SK-N-SH (cell line): ENCODE measurements at regions not wholly inside any gene's neighbourhood (a gene's known extent, or its start where the extent isn't known, plus 50 kb on each side); places are given as distances from the start of the nearest gene placed in this dataset.
"Not testable (repeated sequence)": the region's sequence is repeated elsewhere in the genome, so short reads cannot be mapped to it uniquely, and the experiment has no call there.

Experiments used
- CTCF ChIA-PET: fragments of 300-600, 350-600 bp; formaldehyde crosslinking; extraction: SDS; loops from one replicate; lab custom pipeline; 2021; lab: Yijun Ruan, JAX
- POLR2A ChIA-PET: fragments of 350-600 bp; sonication (Branson Sonifier 250); formaldehyde crosslinking; extraction: SDS; loops from one replicate; lab custom pipeline; 2020; ENCODE audit warnings: antibody characterized with exemption, inconsistent platforms; lab: Yijun Ruan, JAX
- DNase-seq: peaks from one replicate; pipeline ENCODE4 v3.0.0; 2012
- H2AFZ ChIP-seq: fragments of 200-600 bp; sonication (generic); 2 replicates; pipeline ENCODE4 v1.8.1; 2016; ENCODE audit warnings: antibody characterized with exemption, mild to moderate bottlenecking, low read depth
- H3F3A ChIP-seq: fragments of 200-600 bp; sonication (generic); replicated peaks from 2 replicates; pipeline ENCODE3; 2016; ENCODE audit warnings: antibody characterized with exemption, mild to moderate bottlenecking; ENCODE audit not compliant: insufficient read depth
- H3K27ac ChIP-seq, 2 experiments: fragments of 200-500 bp in 1 of 2; fragments of 200-600 bp in 1 of 2; sonication (Bioruptor generic) in 1 of 2; sonication (generic), shearing (Covaris generic) in 1 of 2; 2 replicates each; pipeline versions ENCODE4 v1.5.1 to v1.6.1; 2014 to 2016; ENCODE audit warnings: low read depth in 2 of 2, inconsistent platforms in 1 of 2, low read length in 1 of 2, mild to moderate bottlenecking in 1 of 2, mixed read lengths in 1 of 2
- H3K27me3 ChIP-seq: fragments of 200-600 bp; sonication (generic), shearing (Covaris generic); 2 replicates; pipeline ENCODE4 v1.6.1; 2016; ENCODE audit warnings: mixed run types; ENCODE audit not compliant: insufficient read depth
- H3K36me3 ChIP-seq, 2 experiments: fragments of 200-500 bp in 1 of 2; fragments of 200-600 bp in 1 of 2; sonication (Bioruptor generic) in 1 of 2; sonication (generic) in 1 of 2; replicated peaks in 1 of 2; 2 replicates each; pipeline versions ENCODE3 to v1.5.1; 2014 to 2016; ENCODE audit warnings: low read length in 1 of 2, mild to moderate bottlenecking in 1 of 2; ENCODE audit not compliant: insufficient read depth in 2 of 2, control insufficient read depth in 1 of 2
- H3K4me1 ChIP-seq, 2 experiments: fragments of 200-500 bp in 1 of 2; fragments of 200-600 bp in 1 of 2; sonication (Bioruptor generic) in 1 of 2; sonication (generic), shearing (Covaris generic) in 1 of 2; 2 replicates each; pipeline versions ENCODE4 v1.5.1 to v1.6.1; 2014 to 2016; ENCODE audit warnings: low read depth in 1 of 2, low read length in 1 of 2, mixed run types in 1 of 2; ENCODE audit not compliant: insufficient read depth in 2 of 2, control insufficient read depth in 1 of 2
- H3K4me2 ChIP-seq: fragments of 200-600 bp; sonication (generic), shearing (Covaris generic); 2 replicates; pipeline ENCODE4 v1.6.1; 2017; ENCODE audit warnings: mixed run types
- H3K4me3 ChIP-seq, 2 experiments: fragments of 200-500 bp in 1 of 2; fragments of 200-600 bp in 1 of 2; sonication (Bioruptor generic) in 1 of 2; sonication (generic), shearing (Covaris generic) in 1 of 2; 2 replicates each; pipeline versions ENCODE4 v1.5.1 to v1.8.1; 2014 to 2016; ENCODE audit warnings: low read depth in 2 of 2, inconsistent platforms in 1 of 2, low read length in 1 of 2, mild to moderate bottlenecking in 1 of 2, mixed read lengths in 1 of 2, moderate library complexity in 1 of 2
- H3K79me2 ChIP-seq: fragments of 200-600 bp; sonication (generic); 2 replicates; pipeline ENCODE4 v1.8.1; 2017; ENCODE audit warnings: mild to moderate bottlenecking; ENCODE audit not compliant: insufficient read depth
- H3K9ac ChIP-seq: fragments of 200-600 bp; sonication (generic); 2 replicates; pipeline ENCODE4 v1.6.1; 2017; ENCODE audit warnings: mixed run types
- H3K9me2 ChIP-seq: fragments of 200-600 bp; sonication (generic); 2 replicates; pipeline ENCODE4 v1.6.1; 2017; ENCODE audit warnings: mixed run types
- H3K9me3 ChIP-seq: fragments of 200-600 bp; sonication (generic); 2 replicates; pipeline ENCODE4 v1.6.1; 2017; ENCODE audit warnings: mixed run types, mild to moderate bottlenecking, moderate library complexity
- H4K20me1 ChIP-seq: fragments of 200-600 bp; sonication (generic); 2 replicates; pipeline ENCODE4 v1.6.1; 2017; ENCODE audit warnings: mild to moderate bottlenecking, mixed run types; ENCODE audit not compliant: insufficient read depth
- FOSL2 ChIP-seq: IDR thresholded peaks from 2 replicates; pipeline ENCODE4 v1.4.0; 2012; ENCODE audit warnings: low read depth, mild to moderate bottlenecking, moderate library complexity, borderline replicate concordance
- GABPA ChIP-seq: IDR thresholded peaks from 2 replicates; pipeline ENCODE4 v1.4.0; 2012; ENCODE audit warnings: low read depth, mild to moderate bottlenecking
- GATA2 ChIP-seq: sonication (generic); formaldehyde crosslinking; IDR thresholded peaks from 2 replicates; pipeline ENCODE4 v1.5.0; 2020; ENCODE audit warnings: mild to moderate bottlenecking, missing genetic modification reagents
- JUND ChIP-seq: IDR thresholded peaks from 2 replicates; pipeline ENCODE4 v1.4.0; 2012
- MXI1 ChIP-seq: IDR thresholded peaks from 2 replicates; pipeline ENCODE4 v1.6.1; 2012; ENCODE audit warnings: mild to moderate bottlenecking, low read depth, low read length, improper control_type of control experiment
- NRF1 ChIP-seq: IDR thresholded peaks from 2 replicates; pipeline ENCODE4 v1.6.1; 2012; ENCODE audit warnings: low read depth, mild to moderate bottlenecking, low read length
- RAD21 ChIP-seq: IDR thresholded peaks from 2 replicates; pipeline ENCODE4 v1.6.1; 2012; ENCODE audit warnings: mild to moderate bottlenecking, low read length
- RCOR1 ChIP-seq: fragments of 150-350 bp; IDR thresholded peaks from 2 replicates; pipeline ENCODE4 v1.6.1; 2017; ENCODE audit warnings: antibody characterized with exemption, low read length
- REST ChIP-seq: IDR thresholded peaks from 2 replicates; pipeline ENCODE4 v1.6.1; 2012; ENCODE audit warnings: mild to moderate bottlenecking, low read depth, low read length, moderate library complexity
- RFX5 ChIP-seq: IDR thresholded peaks from 2 replicates; pipeline ENCODE4 v1.6.1; 2012; ENCODE audit warnings: mild to moderate bottlenecking, improper control_type of control experiment, low read length
- TCF12 ChIP-seq: IDR thresholded peaks from 2 replicates; pipeline ENCODE4 v1.4.0; 2012
- USF2 ChIP-seq: fragments of 150-350 bp; IDR thresholded peaks from 2 replicates; pipeline ENCODE4 v1.6.1; 2017; ENCODE audit warnings: antibody characterized with exemption, low read length, low read depth, borderline replicate concordance
- WGBS: methylation state at CpG from one replicate; pipeline ENCODE4 v1.1.6; 2017; ENCODE audit warnings: low lambda C conversion rate; 5-methylcytosine and 5-hydroxymethylcytosine counted together
- TF ChIP-seq, protein P1 (sequence below): IDR thresholded peaks from 2 replicates; pipeline ENCODE4 v1.4.0; 2012; ENCODE audit warnings: low read depth

DNA sequence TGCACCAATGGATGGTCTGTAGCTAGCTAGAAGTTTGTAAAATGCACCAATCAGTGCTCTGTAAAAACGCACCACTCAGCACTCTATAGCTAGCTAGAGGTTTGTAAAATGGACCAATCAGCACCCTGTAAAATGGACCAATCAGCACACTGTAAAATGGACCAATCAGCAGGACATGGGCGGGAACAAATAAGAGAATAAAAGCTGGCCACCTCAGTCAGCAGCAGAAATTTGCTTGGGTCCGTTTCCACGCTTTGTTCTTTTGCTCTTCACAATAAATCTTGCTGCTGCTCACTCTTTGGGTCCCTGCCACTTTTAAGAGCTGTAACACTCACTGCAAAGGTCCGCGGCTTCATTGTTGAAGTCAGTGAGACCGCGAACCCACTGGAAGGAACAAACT, 109.5 kb downstream of the AKAP11 start:
- H3K9me3 ChIP-seq, H2AFZ ChIP-seq, CTCF ChIA-PET, POLR2A ChIA-PET, H3K27me3 ChIP-seq, H3K79me2 ChIP-seq, H3K27ac ChIP-seq, DNase-seq, H3F3A ChIP-seq, H3K4me2 ChIP-seq, H3K36me3 ChIP-seq, H3K4me1 ChIP-seq, H3K4me3 ChIP-seq, H4K20me1 ChIP-seq, H3K9me2 ChIP-seq, H3K9ac ChIP-seq: not testable (repeated sequence)
- WGBS: 62% methylated on average over 8 of the region's 8 CpGs

GRCh38 chr13:42383025-42383424, 111.1 kb downstream of the AKAP11 start:
- H3K4me1 ChIP-seq: no peaks in the 10 kb centered on the region
- POLR2A ChIA-PET: no interaction called here
- no peak overlapping the region for H3K9ac ChIP-seq
- no peak for TF ChIP-seq FOSL2
- TF ChIP-seq RFX5: no peak
- TF ChIP-seq RAD21: no peak
- no peak for TF ChIP-seq MXI1
- TF ChIP-seq GATA2 (CRISPR knock-in tag): no peak
- no peak for TF ChIP-seq RCOR1
- TF ChIP-seq TCF12: no peak
- TF ChIP-seq JUND: no peak
- TF ChIP-seq GABPA: no peak
- TF ChIP-seq, protein P1, sequence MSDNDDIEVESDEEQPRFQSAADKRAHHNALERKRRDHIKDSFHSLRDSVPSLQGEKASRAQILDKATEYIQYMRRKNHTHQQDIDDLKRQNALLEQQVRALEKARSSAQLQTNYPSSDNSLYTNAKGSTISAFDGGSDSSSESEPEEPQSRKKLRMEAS: no peak
- no peak for TF ChIP-seq NRF1
- TF ChIP-seq REST: no peak
- TF ChIP-seq USF2: no peak
- no peak overlapping the region for H3K27ac ChIP-seq
- no peaks in the 10 kb centered on the region for H3K9me2 ChIP-seq
- no peaks in the 10 kb centered on the region for H3K9me3 ChIP-seq
- no peak overlapping the region for H3K4me3 ChIP-seq
- DNase-seq: no peak
- no peaks in the 10 kb centered on the region for H3K36me3 ChIP-seq
- no peak overlapping the region for H2AFZ ChIP-seq
- no peak overlapping the region for H3K4me2 ChIP-seq
- no peaks in the 10 kb centered on the region for H3F3A ChIP-seq
- 41% methylated on average over 7 of the region's 7 CpGs for WGBS
- no peaks in the 10 kb centered on the region for H3K27me3 ChIP-seq
- H3K79me2 ChIP-seq: no peaks in the 10 kb centered on the region
- CTCF ChIA-PET: no interaction called here
- no peaks in the 10 kb centered on the region for H4K20me1 ChIP-seq
